Right atrium auricular region (tissue), 2 donors: ENCODE measurements at regions not wholly inside any gene's neighbourhood (a gene's known extent, or its start where the extent isn't known, plus 50 kb on each side); places are given as distances from the start of the nearest gene placed in this dataset.

ENCODE experiments used
- DNase-seq: peaks from one replicate; pipeline ENCODE4 v3.0.0-alpha.2; 2019; ENCODE audit warnings: low spot score
- H3K27ac ChIP-seq, 2 donors: fragments of 200-600 bp; sonication (generic); 1 replicate in 1 of 2; 2 replicates in 1 of 2; pipeline ENCODE4 v1.5.1; 2016 to 2019
- H3K27me3 ChIP-seq, 2 donors: fragments of 200-600 bp; sonication (generic); one replicate each; pipeline versions ENCODE4 v1.5.1 to v1.6.0; 2017 to 2019
- H3K36me3 ChIP-seq: fragments of 200-600 bp; sonication (generic); one replicate; pipeline ENCODE4 v1.5.1; 2016
- H3K4me1 ChIP-seq, 2 donors: fragments of 200-600 bp; sonication (generic); one replicate each; pipeline versions ENCODE4 v1.5.1 to v1.6.0; 2017 to 2019
- H3K4me3 ChIP-seq, 2 donors: fragments of 200-600 bp; sonication (generic); 1 replicate in 1 of 2; 2 replicates in 1 of 2; pipeline ENCODE4 v1.5.1; 2017 to 2019; ENCODE audit warnings: mild to moderate bottlenecking in 1 of 2, moderate library complexity in 1 of 2
- H3K9me3 ChIP-seq, 2 donors: fragments of 200-600 bp; sonication (generic); one replicate each; pipeline ENCODE4 v1.5.1; 2019
- TF ChIP-seq, protein P1 (sequence below), 2 donors: fragments of 200-600 bp; sonication (generic); IDR thresholded peaks; one replicate each; pipeline ENCODE4 v1.5.1; 2019; ENCODE audit warnings: antibody characterized with exemption in 2 of 2

- TF ChIP-seq, protein P1, sequence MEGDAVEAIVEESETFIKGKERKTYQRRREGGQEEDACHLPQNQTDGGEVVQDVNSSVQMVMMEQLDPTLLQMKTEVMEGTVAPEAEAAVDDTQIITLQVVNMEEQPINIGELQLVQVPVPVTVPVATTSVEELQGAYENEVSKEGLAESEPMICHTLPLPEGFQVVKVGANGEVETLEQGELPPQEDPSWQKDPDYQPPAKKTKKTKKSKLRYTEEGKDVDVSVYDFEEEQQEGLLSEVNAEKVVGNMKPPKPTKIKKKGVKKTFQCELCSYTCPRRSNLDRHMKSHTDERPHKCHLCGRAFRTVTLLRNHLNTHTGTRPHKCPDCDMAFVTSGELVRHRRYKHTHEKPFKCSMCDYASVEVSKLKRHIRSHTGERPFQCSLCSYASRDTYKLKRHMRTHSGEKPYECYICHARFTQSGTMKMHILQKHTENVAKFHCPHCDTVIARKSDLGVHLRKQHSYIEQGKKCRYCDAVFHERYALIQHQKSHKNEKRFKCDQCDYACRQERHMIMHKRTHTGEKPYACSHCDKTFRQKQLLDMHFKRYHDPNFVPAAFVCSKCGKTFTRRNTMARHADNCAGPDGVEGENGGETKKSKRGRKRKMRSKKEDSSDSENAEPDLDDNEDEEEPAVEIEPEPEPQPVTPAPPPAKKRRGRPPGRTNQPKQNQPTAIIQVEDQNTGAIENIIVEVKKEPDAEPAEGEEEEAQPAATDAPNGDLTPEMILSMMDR (IDR thresholded peaks at IDR 0.05), result no peak
- no peaks in the 10 kb centered on the region for H3K36me3 ChIP-seq
- no peaks in the 10 kb centered on the region for H3K4me1 ChIP-seq
- peak; percentile 46 for DNase-seq
- no peaks in the 10 kb centered on the region for H3K9me3 ChIP-seq
- H3K27me3 ChIP-seq, result no peaks in the 10 kb centered on the region
- no peak overlapping the region for H3K27ac ChIP-seq
- H3K4me3 ChIP-seq, result no peak overlapping the region
Measured at GRCh38 chr6:228881-229651, 63.2 kb upstream of the DUSP22 start.

GRCh38 chr6:231779-232178 is 60.5 kb upstream of the DUSP22 start:
- no peak for DNase-seq
- Histone ChIP-seq H3K4me3 (no peak overlapping the region), H3K4me1 (no peaks in the 10 kb centered on the region), H3K27ac (no peak overlapping the region), H3K36me3 (no peaks in the 10 kb centered on the region), H3K27me3 (no peaks in the 10 kb centered on the region), H3K9me3 (no peaks in the 10 kb centered on the region)
- TF ChIP-seq, protein P1 (IDR thresholded peaks at IDR 0.05), result no peak

- no peak overlapping the region for H3K27ac ChIP-seq
- TF ChIP-seq, protein P1 (IDR thresholded peaks at IDR 0.05), result no peak
- H3K27me3 ChIP-seq, result no peaks in the 10 kb centered on the region
- no peak overlapping the region for H3K4me3 ChIP-seq
- peak; percentile 50 for DNase-seq
- no peaks in the 10 kb centered on the region for H3K9me3 ChIP-seq
- no peaks in the 10 kb centered on the region for H3K4me1 ChIP-seq
- H3K36me3 ChIP-seq, result no peaks in the 10 kb centered on the region
Measured at GRCh38 chr6:232982-233640, 59.2 kb upstream of the DUSP22 start.

DNA sequence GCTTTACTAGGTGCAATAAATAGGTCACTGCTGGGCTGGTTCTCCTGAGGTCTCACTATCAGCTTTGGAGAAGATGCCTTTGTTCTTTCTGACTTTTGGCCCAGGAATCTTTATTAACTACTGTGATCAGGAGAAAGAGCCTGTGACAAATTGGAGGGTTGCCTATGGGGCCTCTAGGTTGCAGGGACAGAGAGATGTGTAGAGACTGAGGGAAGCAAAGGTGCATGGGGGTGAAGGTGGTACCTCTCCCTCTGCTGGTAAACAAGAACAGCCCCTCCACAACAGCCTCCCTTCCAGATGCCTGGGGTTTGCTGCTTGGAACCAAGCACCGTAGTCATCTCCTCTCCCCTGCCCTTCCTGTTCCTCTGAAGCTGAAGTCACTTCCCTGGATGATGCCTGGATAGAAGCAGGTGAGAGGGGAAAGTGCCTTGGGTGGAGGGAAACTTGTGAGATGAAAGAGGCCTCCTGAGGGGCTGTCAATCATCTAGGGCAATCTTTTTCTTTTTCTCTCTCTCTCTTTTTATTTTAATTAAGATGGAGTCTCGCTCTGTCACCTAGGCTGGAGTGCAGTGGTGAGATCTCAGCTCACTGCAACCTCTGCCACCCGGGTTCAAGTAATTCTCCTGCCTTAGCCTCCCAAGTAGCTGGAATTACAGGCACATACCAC is 57.4 kb upstream of the DUSP22 start:
- DNase-seq, result peak; percentile 13
- no peaks in the 10 kb centered on the region for H3K36me3 ChIP-seq
- no peaks in the 10 kb centered on the region for H3K9me3 ChIP-seq
- H3K4me3 ChIP-seq, result no peak overlapping the region
- no peak overlapping the region for H3K27ac ChIP-seq
- no peaks in the 10 kb centered on the region for H3K27me3 ChIP-seq
- TF ChIP-seq, protein P1 (IDR thresholded peaks at IDR 0.05), result no peak
- no peaks in the 10 kb centered on the region for H3K4me1 ChIP-seq

DNA sequence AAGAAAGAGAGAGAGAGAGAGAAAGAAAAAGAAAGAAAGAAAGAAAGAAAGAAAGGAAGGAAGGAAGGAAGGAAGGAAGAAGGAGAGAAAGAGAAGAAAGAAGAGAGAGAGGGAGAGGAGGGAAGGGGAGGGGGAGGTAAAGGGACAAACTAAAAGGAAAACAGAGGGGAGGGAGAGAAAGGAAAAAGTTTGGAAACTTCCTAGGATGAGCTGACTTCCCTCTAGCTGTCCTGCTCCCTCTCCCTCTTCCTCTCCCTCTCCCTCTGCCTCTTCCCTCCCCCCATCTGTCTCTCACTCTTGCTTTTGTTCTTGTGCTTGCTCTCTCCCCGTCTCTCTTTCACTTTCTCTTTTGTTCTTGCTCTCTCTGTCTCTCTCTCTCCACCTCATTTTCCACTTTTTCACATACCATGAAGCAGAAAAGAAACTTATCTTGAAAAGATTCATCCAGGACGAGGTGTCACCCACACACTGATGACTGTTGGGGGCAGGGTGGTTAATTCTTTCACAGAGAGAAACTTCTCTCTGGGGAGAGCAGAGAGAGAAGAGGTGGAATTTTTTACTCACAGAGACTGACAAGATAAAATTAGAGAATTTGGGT is 56.4 kb upstream of the DUSP22 start:
- Histone ChIP-seq H3K9me3 (no peaks in the 10 kb centered on the region), H3K4me1 (no peaks in the 10 kb centered on the region), H3K27ac (peak overlapping the region in 1 of 2 donors; percentile 12), H3K4me3 (peak overlapping the region; percentile 24 to 28), H3K36me3 (no peaks in the 10 kb centered on the region), H3K27me3 (no peaks in the 10 kb centered on the region)
- DNase-seq, result no peak
- TF ChIP-seq, protein P1 (IDR thresholded peaks at IDR 0.05), result no peak
